COR-L47 (cell line): ENCODE measurements at regions not wholly inside any gene's neighbourhood (a gene's known extent, or its start where the extent isn't known, plus 50 kb on each side); places are given as distances from the start of the nearest gene placed in this dataset.
A peak's percentile ranks its signal among the peaks of the same experiment; 100 is the strongest.

ENCODE experiments used
- DNase-seq: peaks from one replicate; lab custom pipeline; 2025; lab: John Stamatoyannopoulos, UW

DNA sequence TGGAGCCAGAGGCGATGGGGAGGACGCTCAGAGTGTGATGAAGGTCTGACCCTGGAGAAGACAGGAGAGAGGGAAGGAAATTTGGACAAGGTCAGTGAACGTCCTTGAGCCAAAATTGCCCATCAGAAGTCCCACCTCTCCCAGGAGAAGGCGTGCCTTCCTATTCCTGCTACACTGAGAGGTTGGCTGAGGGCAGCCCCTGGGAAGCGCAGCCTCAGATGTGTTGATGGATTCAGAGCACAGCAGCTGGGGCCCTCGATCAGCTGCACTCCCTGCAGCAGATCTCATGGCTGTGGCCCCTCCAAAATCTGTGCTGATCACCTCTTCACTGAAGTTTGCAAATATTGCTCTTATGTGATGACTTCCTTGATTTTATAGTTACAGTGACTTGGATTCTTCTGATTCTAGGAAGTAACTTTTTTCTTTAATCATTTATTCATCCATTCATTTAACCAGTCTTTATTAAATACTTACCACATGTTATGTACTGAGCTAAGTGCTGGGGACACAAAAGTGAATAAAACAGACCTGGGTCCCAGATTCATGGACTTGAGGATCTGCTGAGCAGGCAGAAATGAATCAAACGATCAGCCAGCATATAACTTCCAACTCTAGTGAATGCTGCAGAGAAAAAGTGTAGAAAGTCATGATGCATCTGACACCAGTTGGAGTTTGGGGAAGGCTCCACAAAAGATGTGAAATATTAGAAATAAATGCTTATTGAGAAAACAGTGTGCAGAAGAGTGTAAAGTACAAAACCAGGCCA is 69.6 kb upstream of the ARMC2 start:
- no peak for DNase-seq

DNA sequence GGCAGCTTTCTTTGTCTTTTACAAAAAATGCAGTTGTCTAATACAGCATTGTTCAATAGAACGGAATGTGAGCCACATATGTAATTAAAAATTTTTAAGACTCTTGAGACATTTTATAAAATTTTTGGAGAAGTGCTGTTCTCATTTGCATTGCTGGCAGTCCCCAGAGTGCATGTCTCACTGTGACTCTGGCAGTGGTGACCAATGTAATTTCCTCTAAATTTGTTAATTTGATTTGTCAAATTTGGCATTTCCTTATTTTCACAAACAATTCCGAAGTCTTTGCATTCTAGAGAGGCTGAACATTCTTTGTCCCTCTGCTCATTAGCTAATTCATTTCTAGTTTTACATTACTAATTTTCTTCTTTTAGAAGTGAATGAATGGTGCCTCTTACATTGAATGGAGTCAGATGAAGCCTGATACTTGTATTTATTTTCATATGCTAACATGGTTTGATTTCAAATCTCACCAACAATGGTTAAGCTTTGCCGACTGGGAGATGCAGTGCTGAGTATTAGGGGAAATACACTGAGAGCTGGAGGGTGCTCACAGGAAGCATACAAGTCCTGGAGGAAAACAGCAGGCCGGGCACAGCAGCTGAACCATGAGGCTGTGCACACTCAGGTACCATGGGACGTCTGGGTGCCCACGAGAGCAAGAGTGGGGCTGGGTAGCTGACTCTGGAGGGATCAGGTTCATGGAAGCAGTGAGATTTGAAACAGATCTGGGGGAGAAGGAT is 68.5 kb upstream of the ARMC2 start:
- DNase-seq, result no peak

DNA sequence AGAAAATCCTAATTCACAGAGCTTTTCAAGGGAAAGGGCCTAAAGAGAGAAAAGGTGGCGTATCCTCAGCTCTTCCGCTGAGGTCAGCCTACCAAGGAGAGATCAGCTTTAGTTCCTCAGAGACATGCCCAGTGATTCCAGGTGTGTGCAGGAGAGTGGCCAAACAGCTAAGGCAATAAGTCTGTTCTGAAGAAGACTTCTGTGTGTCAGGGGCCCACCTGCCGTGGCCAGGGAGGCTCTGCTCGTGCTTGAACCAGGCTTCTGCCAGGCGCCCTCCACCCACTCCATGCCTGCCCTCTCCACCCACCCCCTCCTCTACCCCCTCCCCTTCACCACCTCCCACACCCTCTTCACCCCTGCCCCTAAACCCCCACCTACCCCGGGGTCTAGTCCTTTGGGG is 67.4 kb upstream of the ARMC2 start:
- DNase-seq, result no peak

DNA sequence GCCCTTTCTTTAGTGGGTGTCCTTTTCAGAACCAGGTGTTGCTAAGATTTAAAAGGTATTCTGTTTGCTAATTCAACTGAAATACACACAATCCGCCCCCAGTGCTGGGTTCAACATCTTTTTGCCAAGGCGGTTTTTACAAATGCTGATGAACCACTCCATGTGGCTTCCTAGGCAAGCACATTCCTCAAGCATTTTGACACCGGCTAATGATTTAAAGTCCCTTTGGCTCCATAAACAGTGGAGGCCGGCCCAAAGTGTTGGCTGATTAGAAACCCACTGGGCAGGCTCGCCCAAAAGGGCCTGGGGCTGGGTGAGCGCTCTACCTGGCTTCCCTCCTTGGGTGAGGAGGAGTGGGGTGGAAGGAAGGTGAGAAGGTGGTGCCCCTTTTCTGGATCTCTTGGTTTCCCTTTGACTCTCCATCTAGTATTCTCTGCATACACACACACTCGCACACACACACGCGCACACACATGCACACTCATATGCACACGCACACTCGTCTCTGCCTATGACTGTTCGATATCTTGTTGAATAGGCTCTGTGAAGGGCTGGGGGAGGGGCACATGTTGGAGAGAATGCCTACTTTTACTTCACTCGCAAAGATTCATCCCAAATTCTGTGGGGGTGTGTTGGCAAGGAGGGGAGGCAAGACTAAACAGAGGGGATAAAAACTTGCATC is 66.7 kb upstream of the ARMC2 start:
- no peak for DNase-seq

DNA sequence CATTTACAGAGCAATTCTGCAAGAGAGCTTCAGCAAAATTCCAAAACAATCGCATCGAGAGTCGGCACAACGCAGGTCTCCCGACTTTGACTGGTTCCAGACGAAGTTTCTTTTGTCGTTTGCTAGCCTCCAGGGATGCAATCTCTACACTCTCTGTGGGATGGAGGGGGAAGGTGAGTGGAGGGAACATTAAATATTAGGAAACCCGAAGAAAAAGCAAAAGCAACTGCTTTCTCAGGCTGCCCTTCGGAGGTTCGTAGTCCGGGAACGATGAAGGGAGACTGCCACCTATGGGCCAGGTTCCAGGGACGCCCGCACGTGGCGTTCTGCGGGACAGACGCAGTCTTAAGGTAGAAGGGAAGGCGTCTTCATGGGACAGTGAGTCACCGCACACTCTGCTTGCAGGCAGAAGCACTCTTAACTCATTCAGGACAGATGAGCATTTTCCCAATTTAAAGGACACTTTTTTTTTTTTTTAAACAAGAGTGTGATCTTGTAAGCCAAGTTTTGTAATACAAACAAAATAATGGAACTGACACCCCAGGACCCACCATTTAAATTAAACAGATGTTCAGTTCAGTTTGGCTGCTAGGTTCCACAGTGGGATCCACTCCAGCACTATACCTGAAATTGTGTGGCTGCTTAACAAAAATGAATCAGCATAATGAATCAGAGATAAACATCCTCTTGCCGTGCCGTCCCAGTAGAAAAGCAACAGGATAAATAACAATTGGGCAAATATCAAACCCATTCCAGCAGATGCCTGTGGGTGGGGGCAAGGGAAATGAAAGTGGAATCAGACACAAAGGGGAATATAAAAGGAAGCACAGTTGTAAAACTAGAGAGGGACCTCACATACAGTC is 65.8 kb upstream of the ARMC2 start:
- peak; percentile 8 for DNase-seq

DNA sequence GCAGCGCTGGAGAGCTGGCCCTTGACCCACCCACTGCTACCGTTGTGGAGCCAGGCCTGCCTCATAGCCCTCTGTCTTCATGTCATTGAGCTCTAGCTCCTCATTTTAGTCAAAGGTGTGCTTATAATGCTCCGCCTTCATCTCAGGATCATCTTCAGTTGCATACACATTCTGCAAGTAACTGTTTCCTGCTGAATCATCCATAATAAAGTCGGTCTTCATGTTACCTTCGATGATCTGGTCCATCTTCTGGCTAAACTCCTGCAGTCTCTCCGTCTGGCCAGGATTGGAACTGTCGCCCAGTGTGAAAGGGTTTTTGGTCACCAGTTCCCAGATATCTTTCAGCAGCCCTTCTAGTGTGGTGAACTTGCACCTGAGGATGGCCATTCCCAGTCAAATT is 62.6 kb upstream of the ARMC2 start:
- DNase-seq, result no peak

DNA sequence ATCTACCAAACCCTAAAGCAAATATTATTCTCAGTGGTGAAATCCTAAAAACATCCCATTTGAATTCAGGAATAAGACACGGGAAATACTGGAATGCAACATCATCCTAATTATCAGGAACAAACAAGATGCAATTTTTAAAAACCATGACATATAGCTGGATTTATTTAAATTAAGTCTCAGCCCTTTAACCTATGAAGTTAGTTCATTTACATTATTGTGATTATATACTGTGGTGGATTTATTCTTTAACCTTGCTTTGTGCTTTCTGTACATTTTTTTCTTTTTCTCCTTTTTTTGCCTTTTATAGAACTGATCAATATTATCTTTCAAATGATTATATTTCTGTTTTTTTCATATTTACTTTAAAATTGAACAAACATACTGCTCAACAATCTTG is 59.8 kb upstream of the ARMC2 start:
- no peak for DNase-seq

DNA sequence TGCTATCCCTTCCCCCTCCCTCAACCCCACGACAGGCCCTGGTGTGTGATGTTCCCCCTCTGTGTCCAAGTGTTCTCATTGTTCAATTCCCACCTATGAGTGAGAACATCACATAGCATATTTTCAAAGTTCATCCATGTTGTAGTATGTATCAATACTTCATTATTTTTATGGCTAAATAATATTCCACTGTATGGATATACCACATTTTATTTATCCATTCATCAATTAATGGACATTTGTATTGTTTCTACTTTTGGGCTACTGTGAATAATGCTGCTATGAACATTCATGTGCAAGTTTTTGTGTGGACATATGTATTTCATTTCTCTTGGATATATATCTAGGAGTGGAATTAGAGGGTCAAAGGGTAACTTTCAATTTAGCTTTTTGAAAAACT is 58.7 kb upstream of the ARMC2 start:
- no peak for DNase-seq

DNA sequence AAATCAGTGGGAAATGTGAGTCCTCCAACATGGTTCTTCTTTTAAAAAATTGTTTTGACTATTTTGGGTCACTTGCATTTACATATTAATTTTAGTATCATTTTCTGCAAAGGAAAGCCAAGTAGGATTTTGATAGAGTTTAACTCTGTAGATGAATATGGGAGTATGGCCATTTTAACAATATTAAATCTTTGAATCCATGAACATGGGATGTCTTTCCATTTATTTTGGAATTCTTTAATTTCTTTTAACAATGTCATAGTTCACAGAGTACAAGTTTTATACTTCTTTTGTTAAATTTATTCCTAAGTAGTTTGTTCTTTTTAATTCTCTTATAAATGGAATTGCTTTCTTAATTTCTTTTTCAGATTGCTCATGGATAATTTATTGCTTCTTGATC is 56.5 kb upstream of the ARMC2 start:
- no peak for DNase-seq

DNA sequence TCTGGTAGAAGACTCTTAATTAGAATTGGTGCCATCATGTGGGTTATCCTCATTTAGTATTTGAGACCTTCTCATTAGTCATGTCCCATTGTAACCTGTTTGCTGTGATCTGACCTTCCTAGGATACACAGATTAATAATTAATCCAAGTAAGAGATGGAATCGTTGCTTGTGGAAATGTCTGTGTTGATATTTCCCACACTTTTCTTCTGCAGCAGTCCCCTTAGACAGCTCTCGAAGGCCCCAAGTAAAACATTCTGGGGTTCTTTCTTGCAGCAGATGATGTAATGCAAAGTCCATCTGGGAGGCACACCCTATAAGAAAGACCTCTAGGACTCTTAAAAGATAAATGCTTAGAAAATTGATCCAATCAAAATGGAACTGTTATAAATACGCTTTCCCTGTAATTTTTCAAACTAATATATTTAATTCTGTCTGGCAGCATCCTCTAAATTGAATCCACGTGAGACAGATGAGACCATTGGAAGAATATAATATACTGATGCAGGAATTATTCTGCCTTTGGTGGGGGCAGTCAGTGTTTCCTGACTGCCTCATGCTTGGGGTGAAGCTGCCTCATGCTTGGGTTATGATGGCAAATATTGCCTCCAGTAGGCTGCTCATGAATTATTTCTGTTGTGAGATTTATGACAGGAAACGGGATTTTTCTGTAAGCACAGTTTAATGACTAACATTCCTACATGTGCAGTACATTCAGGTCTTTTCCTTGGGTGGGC is 54.5 kb upstream of the ARMC2 start:
- no peak for DNase-seq

DNA sequence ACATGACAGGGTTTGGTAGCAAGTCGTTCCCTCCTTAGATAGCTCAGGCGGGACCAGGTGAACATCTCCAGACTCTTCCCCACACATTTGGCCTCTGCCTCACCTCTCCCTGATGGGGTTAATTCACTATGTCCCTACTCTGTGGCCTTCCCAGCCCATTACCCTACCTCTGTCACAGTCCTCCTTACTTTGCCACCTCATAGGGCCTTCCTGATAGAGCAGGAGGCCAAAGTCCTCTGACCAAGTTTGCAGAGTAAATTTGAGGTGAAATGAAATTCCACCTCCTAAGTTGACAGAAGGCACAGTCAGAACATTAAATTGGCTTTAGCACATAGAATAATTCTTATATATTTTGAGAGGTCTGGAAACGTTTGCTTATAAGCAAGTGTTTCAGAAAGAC is 53.1 kb upstream of the ARMC2 start:
- DNase-seq, result no peak

DNA sequence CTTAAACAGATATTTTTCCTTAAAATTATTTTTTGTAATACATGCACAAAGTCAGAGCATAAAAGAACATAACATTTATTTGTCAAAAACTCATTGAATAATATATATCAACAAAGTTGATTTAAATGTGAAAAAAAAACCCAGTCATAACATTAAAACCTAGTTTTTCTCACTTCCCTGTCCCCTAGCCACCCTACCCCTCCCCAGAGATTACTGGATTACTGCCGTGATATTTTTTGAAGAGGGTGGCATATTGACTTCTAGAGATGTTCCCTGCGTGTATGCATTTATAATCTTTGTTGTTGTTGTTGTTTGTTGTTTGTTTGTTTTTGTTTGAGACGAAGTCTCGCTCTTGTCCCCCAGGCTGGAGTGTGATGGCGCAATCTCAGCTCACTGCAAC is 52.4 kb upstream of the ARMC2 start:
- DNase-seq, result no peak

DNA sequence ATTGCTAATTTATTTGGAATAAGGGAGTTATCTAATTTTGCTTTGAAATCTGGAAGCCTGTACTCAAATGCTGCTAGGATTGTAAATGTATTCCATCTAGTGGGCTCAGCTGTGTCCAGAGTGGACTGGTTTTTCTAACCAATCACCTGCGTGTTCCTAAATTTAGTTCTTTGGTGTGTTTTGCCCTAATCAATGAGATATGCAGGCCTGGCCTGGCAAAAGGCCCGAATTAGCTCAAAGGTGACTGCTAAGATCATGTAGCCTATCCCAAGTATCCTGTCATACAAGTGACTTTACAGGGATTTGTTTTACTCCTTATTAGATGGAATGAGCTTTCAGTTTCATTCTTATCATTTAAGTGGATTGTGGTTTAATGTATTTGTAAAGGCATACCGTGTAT is 51.3 kb upstream of the ARMC2 start:
- DNase-seq, result no peak

DNA sequence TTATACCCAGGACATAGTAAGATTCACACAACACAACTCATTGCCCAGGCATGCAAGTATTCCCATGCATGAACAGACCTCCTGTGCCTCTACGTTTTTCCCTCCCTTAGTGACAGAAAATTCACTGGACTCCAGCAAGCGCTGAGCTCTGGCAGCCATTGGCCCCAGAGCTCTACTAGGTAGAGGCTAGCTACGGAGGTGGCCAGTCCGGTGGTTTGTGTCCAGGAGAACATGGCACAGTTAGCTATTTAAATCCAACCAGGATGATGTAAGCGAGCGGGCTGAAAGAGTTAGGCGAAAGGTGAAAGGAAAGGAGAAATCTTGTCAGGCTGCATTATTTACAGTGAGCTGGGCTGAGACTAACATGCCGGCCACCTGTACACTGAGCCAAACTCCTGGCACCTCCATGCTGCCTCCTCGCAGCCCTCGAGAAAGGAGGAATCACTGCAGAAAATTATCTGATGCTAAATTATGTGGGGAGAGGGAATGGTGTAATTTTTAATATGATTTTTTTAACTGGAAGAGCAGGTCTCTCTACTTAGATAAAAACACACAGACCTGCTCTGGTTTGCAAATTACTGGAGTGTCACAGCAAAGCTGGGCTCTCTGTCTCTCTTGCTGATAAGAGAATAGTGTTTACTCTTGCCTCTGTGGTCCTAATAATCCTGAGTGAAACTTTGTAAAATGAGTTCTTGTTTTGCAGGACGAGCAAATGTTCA is 50.1 kb upstream of the ARMC2 start:
- DNase-seq, result no peak
